RWPE1 (cell line): ENCODE measurements at regions not wholly inside any gene's neighbourhood (a gene's known extent, or its start where the extent isn't known, plus 50 kb on each side); places are given as distances from the start of the nearest gene placed in this dataset.

ENCODE experiments used
- CTCF ChIA-PET: fragments of 350-600 bp; sonication (Branson Sonifier 250); formaldehyde crosslinking; extraction: SDS; loops from one replicate; lab custom pipeline; 2021; lab: Yijun Ruan, JAX
- POLR2A ChIA-PET: fragments of 400-600 bp; formaldehyde crosslinking; extraction: SDS; loops from one replicate; lab custom pipeline; 2020; ENCODE audit warnings: antibody characterized with exemption; ENCODE audit not compliant: low non-redundant PET; lab: Yijun Ruan, JAX
- DNase-seq: peaks from one replicate; pipeline ENCODE4 v3.0.0; 2012; ENCODE audit warnings: low spot score
- H3K27ac ChIP-seq: fragments of 450-650 bp; 2 replicates; pipeline ENCODE4 v1.5.1; 2017
- CTCF ChIP-seq: fragments of 450-650 bp; conservative IDR thresholded peaks from 2 replicates; pipeline ENCODE4 v1.5.1; 2017; ENCODE audit warnings: low read depth, mild to moderate bottlenecking

GRCh38 chr2:65625982-65626381, 193.6 kb upstream of the SPRED2 start:
- CTCF ChIA-PET = interaction anchor here (0.6 to 0.8 kb wide), 4 partner anchors 36 to 1004 kb away, joined by 3 to 7 read pairs (median 4); no protein-coding TSS in a partner anchor
- no peak overlapping the region for H3K27ac ChIP-seq
- no peak for DNase-seq
- POLR2A ChIA-PET = no interaction called here
- no peak for TF ChIP-seq CTCF

GRCh38 chr2:65622951-65623535, 190.6 kb upstream of the SPRED2 start:
- no peak for DNase-seq
- ChIA-PET CTCF (interaction anchor here (0.6 kb wide), 2 partner anchors 214 to 812 kb away, joined by 3 to 4 read pairs; no protein-coding TSS in a partner anchor), POLR2A (no interaction called here)
- no peak for TF ChIP-seq CTCF
- no peak overlapping the region for H3K27ac ChIP-seq

- DNase-seq = no peak
- ChIA-PET CTCF (no interaction called here), POLR2A (interaction anchor here (0.6 kb wide), 1 partner anchor 8 kb away, joined by 3 read pairs; no protein-coding TSS in a partner anchor)
- no peak for TF ChIP-seq CTCF
- H3K27ac ChIP-seq = no peak overlapping the region
Observed at GRCh38 chr2:65622499-65622898, 190.1 kb upstream of the SPRED2 start.

- CTCF ChIA-PET = interaction anchor here (0.6 kb wide), 2 partner anchors 52 to 284 kb away, joined by 3 to 6 read pairs; no protein-coding TSS in a partner anchor
- POLR2A ChIA-PET = interaction anchor here (0.6 kb wide), 2 partner anchors 343 to 1421 kb away, joined by 3 to 8 read pairs; no protein-coding TSS in a partner anchor
- H3K27ac ChIP-seq = no peak overlapping the region
- TF ChIP-seq CTCF = no peak
- DNase-seq = no peak
Observed at GRCh38 chr2:65620524-65620923, 188.1 kb upstream of the SPRED2 start.

GRCh38 chr2:65620026-65620425, 187.6 kb upstream of the SPRED2 start:
- ChIA-PET CTCF (interaction anchor here (0.6 kb wide), 2 partner anchors 52 to 285 kb away, joined by 3 to 6 read pairs; no protein-coding TSS in a partner anchor), POLR2A (interaction anchor here (0.6 kb wide), 1 partner anchor 343 kb away, joined by 8 read pairs; no protein-coding TSS in a partner anchor)
- DNase-seq = no peak
- H3K27ac ChIP-seq = no peak overlapping the region
- TF ChIP-seq CTCF = no peak

GRCh38 chr2:65615602-65616001, 183.2 kb upstream of the SPRED2 start:
- CTCF ChIA-PET = no interaction called here
- POLR2A ChIA-PET = no interaction called here
- no peak for DNase-seq
- no peak for TF ChIP-seq CTCF
- no peak overlapping the region for H3K27ac ChIP-seq
